ENCODE measurements at regions not wholly inside any gene's neighbourhood (a gene's known extent, or its start where the extent isn't known, plus 50 kb on each side); places are given as distances from the start of the nearest gene placed in this dataset.

DNA sequence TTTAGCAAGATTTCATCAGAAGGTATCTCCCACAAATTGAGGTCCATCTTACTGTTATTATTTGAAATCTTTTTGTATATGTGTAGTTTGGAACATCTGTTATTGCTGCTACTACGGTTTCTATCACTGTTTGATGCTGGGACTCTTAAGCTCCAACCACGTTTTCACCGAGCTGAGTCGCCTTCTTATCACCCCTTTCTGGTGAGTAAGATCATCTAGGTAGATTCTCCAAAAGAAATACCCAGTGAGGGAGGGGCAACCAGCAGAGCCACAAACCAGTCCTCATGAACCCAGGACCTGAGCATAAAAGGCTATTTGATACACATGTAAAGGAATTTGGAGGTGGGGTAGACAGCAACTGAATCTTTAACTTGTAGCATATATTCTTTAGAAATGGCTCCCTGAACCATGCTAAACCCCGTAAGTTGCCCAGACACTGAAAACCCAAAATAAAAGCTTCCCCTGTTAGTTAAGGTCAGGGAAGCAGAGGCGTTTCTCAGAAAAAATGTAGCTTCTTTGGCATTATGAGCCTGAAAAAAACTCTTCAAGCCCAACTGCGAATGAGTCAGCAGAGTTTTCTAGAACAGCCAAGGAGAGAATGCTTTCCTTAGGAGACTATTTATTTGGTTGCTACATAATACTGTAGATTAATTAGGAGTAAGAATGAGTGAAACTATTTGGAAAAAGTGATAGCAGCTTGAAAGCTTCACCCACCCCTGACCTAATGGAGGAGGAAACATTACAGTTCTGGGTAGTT, 53.8 kb upstream of the ATXN3L start:
- H3K79me2 ChIP-seq (ENCODE audit: insufficient read depth), result no peaks in the 10 kb centered on the region
- DNase-seq, result peak; percentile 88
- 0 out of 2 replicates have a peak overlapping the region, but pooled peaks have one; percentile 35 for H3K4me3 ChIP-seq
- H3F3A ChIP-seq (ENCODE audit: insufficient read depth), result peaks cover 38% of the 10 kb centered on the region
- peaks cover 48% of the 10 kb centered on the region for H3K4me1 ChIP-seq (ENCODE audit: insufficient read depth)
- H3K27ac ChIP-seq, result peak overlapping the region; percentile 96
- H3K9me3 ChIP-seq (ENCODE audit: low read depth), result no peaks in the 10 kb centered on the region
- no peak for TF ChIP-seq EZH2phosphoT487 (IDR thresholded peaks at IDR 0.05; ENCODE audit: insufficient read depth, low read depth)
- no peak for TF ChIP-seq EZH2 (IDR thresholded peaks at IDR 0.05; ENCODE audit: insufficient read depth, poor library complexity, severe bottlenecking)
- no peaks in the 10 kb centered on the region for H3K9me2 ChIP-seq (ENCODE audit: insufficient read depth)
- 38 to 44% methylated on average over 7 of the region's 7 CpGs for WGBS, 2 experiments (ENCODE audit: low coverage in 1 of 2, low lambda C conversion rate in 2 of 2, missing lambda C conversion rate in 2 of 2)
- in situ Hi-C loops (cut with MboI), result no loop called here
- H2AFZ ChIP-seq, result peak overlapping the region; percentile 66; the same call in 1 of the 2 replicates
- H3K4me2 ChIP-seq (ENCODE audit: unreplicated experiment), result peak overlapping the region; percentile 24
- H4K20me1 ChIP-seq (ENCODE audit: insufficient read depth), result no peaks in the 10 kb centered on the region
- H3K36me3 ChIP-seq (ENCODE audit: low read depth), result no peaks in the 10 kb centered on the region
- H3K27me3 ChIP-seq (replicated peaks; ENCODE audit: insufficient read depth), result no peaks in the 10 kb centered on the region
- peak overlapping the region; percentile 79 for H3K9ac ChIP-seq

DNA sequence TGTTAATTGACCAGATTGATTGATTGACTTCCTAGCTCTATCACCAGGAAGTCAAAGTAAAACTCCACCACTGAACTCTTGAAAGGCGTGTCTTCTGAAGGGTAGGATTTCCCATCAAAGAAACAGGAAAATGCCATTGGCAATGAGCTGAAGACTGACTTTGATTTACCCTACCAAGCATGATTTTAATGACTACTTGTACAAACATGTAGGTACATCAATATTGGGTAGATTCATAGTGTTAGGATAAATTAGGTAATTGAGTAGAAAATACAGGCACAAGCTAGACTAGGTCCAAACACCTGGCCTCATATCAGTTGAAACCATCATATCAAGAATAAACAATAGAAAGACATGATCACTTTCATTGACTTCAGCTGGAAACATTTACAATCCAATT, 53.2 kb upstream of the ATXN3L start:
- Histone ChIP-seq H3K9ac (peak overlapping the region; percentile 79), H3K36me3 (ENCODE audit: low read depth) (no peaks in the 10 kb centered on the region), H3F3A (ENCODE audit: insufficient read depth) (peaks cover 34% of the 10 kb centered on the region), H3K9me3 (ENCODE audit: low read depth) (no peaks in the 10 kb centered on the region), H3K27me3 (replicated peaks; ENCODE audit: insufficient read depth) (no peaks in the 10 kb centered on the region), H2AFZ (peak overlapping the region; percentile 66; the same call in 1 of the 2 replicates), H3K4me2 (ENCODE audit: unreplicated experiment) (peak overlapping the region; percentile 24), H3K4me3 (no peak overlapping the region), H3K27ac (peak overlapping the region; percentile 96), H3K9me2 (ENCODE audit: insufficient read depth) (no peaks in the 10 kb centered on the region), H3K4me1 (ENCODE audit: insufficient read depth) (peaks cover 45% of the 10 kb centered on the region), H4K20me1 (ENCODE audit: insufficient read depth) (no peaks in the 10 kb centered on the region), H3K79me2 (ENCODE audit: insufficient read depth) (no peaks in the 10 kb centered on the region)
- TF ChIP-seq EZH2phosphoT487 (IDR thresholded peaks at IDR 0.05; ENCODE audit: insufficient read depth, low read depth) (no peak), EZH2 (IDR thresholded peaks at IDR 0.05; ENCODE audit: insufficient read depth, poor library complexity, severe bottlenecking) (no peak)
- DNase-seq, result no peak
- in situ Hi-C loops (cut with MboI), result no loop called here
- 84 to 100% methylated on average over 1 of the region's 1 CpG for WGBS, 2 experiments (ENCODE audit: low coverage in 1 of 2, low lambda C conversion rate in 2 of 2, missing lambda C conversion rate in 2 of 2)

DNA sequence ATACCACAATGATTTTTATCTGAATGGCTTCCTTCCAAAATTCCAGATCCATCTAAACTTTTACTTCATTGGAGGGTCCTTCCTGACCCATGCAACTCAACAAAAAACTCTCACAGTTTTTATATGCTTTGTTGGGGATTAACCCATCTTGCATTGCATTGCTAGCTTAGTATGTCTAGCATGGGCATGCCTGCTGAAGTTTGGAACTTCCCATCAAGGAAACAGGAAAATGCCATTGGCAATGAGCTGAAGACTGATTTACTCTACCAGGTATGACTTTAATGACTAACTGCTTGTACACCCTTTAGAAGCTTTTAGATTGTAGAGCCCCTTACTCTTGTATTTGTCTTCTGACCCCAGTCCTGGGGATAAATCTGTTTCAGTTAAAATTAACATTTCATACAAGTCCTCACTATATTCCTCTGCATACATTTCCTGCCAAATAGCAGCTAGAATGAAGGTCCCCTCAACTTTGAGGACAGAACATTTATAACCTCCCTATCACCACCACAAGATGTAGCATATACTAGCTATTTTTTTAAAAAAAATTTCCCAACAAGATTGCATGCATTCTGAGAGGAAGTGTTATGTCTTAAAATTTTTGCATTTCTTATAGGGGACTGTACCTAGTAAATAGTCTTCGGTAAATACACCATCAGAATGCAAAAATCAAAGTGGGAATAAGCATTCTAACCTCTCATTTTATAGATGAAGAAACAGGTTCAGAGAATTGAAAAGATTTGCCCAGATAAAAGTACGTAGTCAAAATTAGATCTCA, 52.5 kb upstream of the ATXN3L start:
- Histone ChIP-seq H3K9me3 (ENCODE audit: low read depth) (no peaks in the 10 kb centered on the region), H3K4me1 (ENCODE audit: insufficient read depth) (peaks cover 39% of the 10 kb centered on the region), H3K27me3 (replicated peaks; ENCODE audit: insufficient read depth) (no peaks in the 10 kb centered on the region), H2AFZ (no peak overlapping the region), H4K20me1 (ENCODE audit: insufficient read depth) (no peaks in the 10 kb centered on the region), H3K79me2 (ENCODE audit: insufficient read depth) (no peaks in the 10 kb centered on the region), H3F3A (ENCODE audit: insufficient read depth) (peaks cover 30% of the 10 kb centered on the region), H3K27ac (peak overlapping the region; percentile 96; the same call in 1 of the 2 replicates), H3K36me3 (ENCODE audit: low read depth) (no peaks in the 10 kb centered on the region), H3K4me3 (no peak overlapping the region), H3K9ac (no peak overlapping the region), H3K4me2 (ENCODE audit: unreplicated experiment) (no peak overlapping the region), H3K9me2 (ENCODE audit: insufficient read depth) (no peaks in the 10 kb centered on the region)
- no peak for TF ChIP-seq EZH2 (IDR thresholded peaks at IDR 0.05; ENCODE audit: insufficient read depth, poor library complexity, severe bottlenecking)
- no peak for TF ChIP-seq EZH2phosphoT487 (IDR thresholded peaks at IDR 0.05; ENCODE audit: insufficient read depth, low read depth)
- in situ Hi-C loops (cut with MboI), result no loop called here
- 94 to 98% methylated on average over 2 of the region's 2 CpGs for WGBS, 2 experiments (ENCODE audit: low coverage in 1 of 2, low lambda C conversion rate in 2 of 2, missing lambda C conversion rate in 2 of 2)
- DNase-seq, result no peak

DNA sequence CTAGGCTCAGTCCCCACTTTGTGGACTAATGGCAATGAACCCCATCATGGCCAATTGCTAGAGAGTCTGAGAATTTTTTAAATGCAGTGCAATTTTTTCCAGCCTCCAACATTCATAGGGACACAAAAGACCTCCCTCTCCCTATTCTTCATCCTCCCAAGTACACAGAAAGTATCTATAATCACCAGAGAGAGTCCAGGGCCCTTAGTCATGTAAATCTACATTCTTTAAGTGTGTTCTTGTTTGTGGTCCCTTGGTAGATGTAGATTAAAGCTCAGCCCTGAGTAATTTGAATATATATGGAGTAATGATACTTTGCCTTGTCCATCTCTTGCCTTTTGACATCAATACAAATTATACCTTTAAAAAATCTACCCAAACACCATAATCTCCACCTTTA, 51.3 kb upstream of the ATXN3L start:
- Histone ChIP-seq H3K9me2 (ENCODE audit: insufficient read depth) (no peaks in the 10 kb centered on the region), H4K20me1 (ENCODE audit: insufficient read depth) (no peaks in the 10 kb centered on the region), H3K9me3 (ENCODE audit: low read depth) (no peaks in the 10 kb centered on the region), H3F3A (ENCODE audit: insufficient read depth) (peaks cover 22% of the 10 kb centered on the region), H3K27me3 (replicated peaks; ENCODE audit: insufficient read depth) (no peaks in the 10 kb centered on the region), H3K36me3 (ENCODE audit: low read depth) (no peaks in the 10 kb centered on the region), H3K4me2 (ENCODE audit: unreplicated experiment) (no peak overlapping the region), H2AFZ (no peak overlapping the region), H3K4me1 (ENCODE audit: insufficient read depth) (peaks cover 31% of the 10 kb centered on the region), H3K27ac (no peak overlapping the region), H3K9ac (no peak overlapping the region), H3K79me2 (ENCODE audit: insufficient read depth) (no peaks in the 10 kb centered on the region), H3K4me3 (no peak overlapping the region)
- TF ChIP-seq EZH2phosphoT487 (IDR thresholded peaks at IDR 0.05; ENCODE audit: insufficient read depth, low read depth) (no peak), EZH2 (IDR thresholded peaks at IDR 0.05; ENCODE audit: insufficient read depth, poor library complexity, severe bottlenecking) (no peak)
- no peak for DNase-seq
- in situ Hi-C loops (cut with MboI), result no loop called here

All from GM23248 (cell line).